RWPE2 (cell line): ENCODE measurements at regions not wholly inside any gene's neighbourhood (a gene's known extent, or its start where the extent isn't known, plus 50 kb on each side); places are given as distances from the start of the nearest gene placed in this dataset.

ENCODE experiments used
- ATAC-seq: fragments of 200-7000 bp; cut with Tn5 transposase; 3 replicates; pipeline ENCODE4 v1.9.1; 2021; ENCODE audit warnings: low read depth
- DNase-seq: peaks from one replicate; pipeline ENCODE4 v3.0.0-alpha.2; 2020; ENCODE audit warnings: low spot score
- H3K27ac ChIP-seq: fragments of 450-650 bp; 2 replicates; pipeline ENCODE4 v1.5.1; 2017; ENCODE audit warnings: mild to moderate bottlenecking; ENCODE audit not compliant: poor library complexity, severe bottlenecking
- H3K27me3 ChIP-seq: fragments of 250-450 bp; sonication (Bioruptor Pico); 2 replicates; pipeline ENCODE4 v1.5.1; 2021; ENCODE audit warnings: mild to moderate bottlenecking, moderate library complexity; ENCODE audit not compliant: insufficient read depth, poor library complexity, severe bottlenecking
- H3K36me3 ChIP-seq: fragments of 250-450 bp; sonication (Bioruptor Pico); 2 replicates; pipeline ENCODE4 v1.5.1; 2020; ENCODE audit warnings: low read depth, mild to moderate bottlenecking, moderate library complexity
- H3K4me1 ChIP-seq: fragments of 250-450 bp; sonication (Bioruptor Pico); 2 replicates; pipeline ENCODE4 v1.5.1; 2021; ENCODE audit warnings: mild to moderate bottlenecking, moderate library complexity; ENCODE audit not compliant: insufficient read depth, poor library complexity, severe bottlenecking
- H3K4me3 ChIP-seq: fragments of 250-450 bp; sonication (Bioruptor Pico); 2 replicates; pipeline ENCODE4 v1.5.1; 2021; ENCODE audit warnings: mild to moderate bottlenecking, moderate library complexity; ENCODE audit not compliant: severe bottlenecking
- H3K9me3 ChIP-seq: fragments of 250-450 bp; sonication (Bioruptor Pico); 2 replicates; pipeline ENCODE4 v1.5.1; 2021; ENCODE audit warnings: mild to moderate bottlenecking, moderate library complexity; ENCODE audit not compliant: severe bottlenecking
- TF ChIP-seq, protein P1 (sequence below): fragments of 450-650 bp; IDR thresholded peaks from one replicate; pipeline ENCODE4 v1.5.1; 2017; ENCODE audit warnings: mild to moderate bottlenecking, moderate library complexity; ENCODE audit not compliant: poor library complexity, severe bottlenecking

DNA sequence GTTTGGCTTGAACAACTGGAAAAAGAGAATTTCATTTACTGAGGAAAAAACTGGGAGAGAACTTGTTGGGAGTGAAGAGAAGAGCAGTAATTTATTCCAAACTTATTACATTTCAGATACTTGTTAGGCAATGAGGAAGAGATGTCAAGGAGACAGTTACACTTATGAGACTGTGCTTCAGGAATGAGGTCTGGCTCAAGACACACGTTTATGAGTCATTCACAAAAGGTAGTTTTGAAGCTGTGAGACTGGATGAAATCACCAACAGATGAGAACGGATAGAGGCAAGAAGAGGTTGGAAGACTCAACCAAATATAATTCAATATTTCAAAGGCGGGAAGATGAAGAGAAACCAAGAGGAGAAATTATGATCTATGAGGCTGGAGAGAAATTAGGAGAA, 70.6 kb upstream of the DEFB112 start:
- Histone ChIP-seq H3K9me3 (no peaks in the 10 kb centered on the region), H3K4me1 (no peaks in the 10 kb centered on the region), H3K27ac (no peak overlapping the region), H3K27me3 (peaks cover 8% of the 10 kb centered on the region), H3K36me3 (no peaks in the 10 kb centered on the region), H3K4me3 (no peak overlapping the region)
- ATAC-seq (peak; percentile 91), DNase-seq (no peak)
- TF ChIP-seq, protein P1, sequence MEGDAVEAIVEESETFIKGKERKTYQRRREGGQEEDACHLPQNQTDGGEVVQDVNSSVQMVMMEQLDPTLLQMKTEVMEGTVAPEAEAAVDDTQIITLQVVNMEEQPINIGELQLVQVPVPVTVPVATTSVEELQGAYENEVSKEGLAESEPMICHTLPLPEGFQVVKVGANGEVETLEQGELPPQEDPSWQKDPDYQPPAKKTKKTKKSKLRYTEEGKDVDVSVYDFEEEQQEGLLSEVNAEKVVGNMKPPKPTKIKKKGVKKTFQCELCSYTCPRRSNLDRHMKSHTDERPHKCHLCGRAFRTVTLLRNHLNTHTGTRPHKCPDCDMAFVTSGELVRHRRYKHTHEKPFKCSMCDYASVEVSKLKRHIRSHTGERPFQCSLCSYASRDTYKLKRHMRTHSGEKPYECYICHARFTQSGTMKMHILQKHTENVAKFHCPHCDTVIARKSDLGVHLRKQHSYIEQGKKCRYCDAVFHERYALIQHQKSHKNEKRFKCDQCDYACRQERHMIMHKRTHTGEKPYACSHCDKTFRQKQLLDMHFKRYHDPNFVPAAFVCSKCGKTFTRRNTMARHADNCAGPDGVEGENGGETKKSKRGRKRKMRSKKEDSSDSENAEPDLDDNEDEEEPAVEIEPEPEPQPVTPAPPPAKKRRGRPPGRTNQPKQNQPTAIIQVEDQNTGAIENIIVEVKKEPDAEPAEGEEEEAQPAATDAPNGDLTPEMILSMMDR: no peak

- no peaks in the 10 kb centered on the region for H3K4me1 ChIP-seq
- H3K27ac ChIP-seq: no peak overlapping the region
- no peaks in the 10 kb centered on the region for H3K36me3 ChIP-seq
- no peak for ATAC-seq
- H3K9me3 ChIP-seq: no peaks in the 10 kb centered on the region
- no peak for DNase-seq
- H3K27me3 ChIP-seq: peaks cover 12% of the 10 kb centered on the region
- no peak overlapping the region for H3K4me3 ChIP-seq
- TF ChIP-seq, protein P1: no peak
Observed at GRCh38 chr6:50123688-50124087, 74.0 kb upstream of the DEFB112 start.

DNA sequence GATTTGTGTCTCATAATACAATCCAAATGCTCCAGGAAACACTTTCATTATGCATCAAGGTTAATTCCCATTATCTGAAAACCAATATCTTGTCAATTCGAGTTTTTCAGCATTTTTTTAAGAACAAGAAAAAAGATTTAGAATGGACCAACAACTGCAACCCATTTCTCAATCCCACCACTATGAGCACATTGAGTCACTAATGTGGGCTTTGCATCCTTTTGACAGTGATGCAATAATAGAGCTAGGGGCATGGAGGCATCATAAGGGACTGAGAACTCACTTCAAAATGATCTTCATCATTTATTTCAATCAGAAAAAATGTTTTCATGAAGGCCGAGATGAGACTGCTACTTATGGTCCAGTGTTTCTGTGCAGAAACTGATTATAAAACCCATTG, 74.8 kb upstream of the DEFB112 start:
- DNase-seq (no peak), ATAC-seq (no peak)
- Histone ChIP-seq H3K27ac (no peak overlapping the region), H3K27me3 (peaks cover 17% of the 10 kb centered on the region), H3K4me1 (no peaks in the 10 kb centered on the region), H3K9me3 (no peaks in the 10 kb centered on the region), H3K4me3 (no peak overlapping the region), H3K36me3 (no peaks in the 10 kb centered on the region)
- TF ChIP-seq, protein P1: no peak

GRCh38 chr6:50128420-50129005, 78.8 kb upstream of the DEFB112 start:
- Histone ChIP-seq H3K4me3 (no peak overlapping the region), H3K27me3 (peaks cover 30% of the 10 kb centered on the region), H3K4me1 (no peaks in the 10 kb centered on the region), H3K27ac (no peak overlapping the region), H3K9me3 (no peaks in the 10 kb centered on the region), H3K36me3 (no peaks in the 10 kb centered on the region)
- DNase-seq: no peak
- TF ChIP-seq, protein P1: peak; percentile 74
- ATAC-seq: no peak

GRCh38 chr6:50135968-50136367, 86.2 kb upstream of the DEFB112 start:
- H3K36me3 ChIP-seq: no peaks in the 10 kb centered on the region

More at GRCh38 chr6:50135968-50136367, 86.2 kb upstream of the DEFB112 start:
- no peak overlapping the region for H3K4me3 ChIP-seq
- peaks cover 3% of the 10 kb centered on the region for H3K27me3 ChIP-seq
- no peak for DNase-seq
- TF ChIP-seq, protein P1: no peak
- no peak overlapping the region for H3K27ac ChIP-seq
- H3K4me1 ChIP-seq: no peaks in the 10 kb centered on the region
- H3K9me3 ChIP-seq: no peaks in the 10 kb centered on the region
- ATAC-seq: no peak
